Mucosa of descending colon (tissue), 3 donors: ENCODE measurements at regions not wholly inside any gene's neighbourhood (a gene's known extent, or its start where the extent isn't known, plus 50 kb on each side); places are given as distances from the start of the nearest gene placed in this dataset.
"Not testable (repeated sequence)": the region's sequence is repeated elsewhere in the genome, so short reads cannot be mapped to it uniquely, and the experiment has no call there.

Experiments used
- ATAC-seq: fragments of 200-7000 bp; cut with Tn5 transposase; one replicate; pipeline ENCODE4 v1.9.1; 2020; ENCODE audit warnings: mild to moderate bottlenecking, moderate library complexity
- DNase-seq, 3 donors: peaks; one replicate each; pipeline ENCODE4 v3.0.0-alpha.2; 2020
- H3K36me3 ChIP-seq: fragments of 200-600 bp; one replicate; pipeline ENCODE4 v1.8.0; 2021; ENCODE audit warnings: low read depth, mild to moderate bottlenecking
- H3K4me1 ChIP-seq: fragments of 200-600 bp; one replicate; pipeline ENCODE4 v1.8.0; 2021; ENCODE audit warnings: low read depth, mild to moderate bottlenecking
- H3K4me3 ChIP-seq: fragments of 200-600 bp; one replicate; pipeline ENCODE4 v1.8.0; 2021; ENCODE audit warnings: mild to moderate bottlenecking
- H3K9me3 ChIP-seq: fragments of 200-600 bp; one replicate; pipeline ENCODE4 v1.8.0; 2021; ENCODE audit warnings: mild to moderate bottlenecking
- CTCF ChIP-seq: fragments of 200-600 bp; IDR thresholded peaks from one replicate; pipeline ENCODE4 v1.8.0; 2022; ENCODE audit warnings: antibody characterized with exemption, mild to moderate bottlenecking
- intact Hi-C, 2 donors: fragments of 100-400 bp; cut with DNase I in 1 of 2; cut with micrococcal nuclease in 1 of 2; formaldehyde crosslinking; loops; one replicate each; pipeline versions ENCODE4 v1.11.0 to v1.11.1; 2022; cut with DNase I, micrococcal nuclease
- donor health status: DM: no; HTN: no; CAD: no; lungs with moderate emphysema.
- donor health status: DM: no; HTN: no; CAD: no.
- donor health status: DM: no; HTN: yes; CAD: no.

GRCh38 chr3:198096015-198096414 is 136.0 kb downstream of the LMLN start:
- TF ChIP-seq CTCF = no peak
- Histone ChIP-seq H3K36me3 (no peaks in the 10 kb centered on the region), H3K9me3 (no peaks in the 10 kb centered on the region), H3K4me3 (no peak overlapping the region), H3K4me1 (no peaks in the 10 kb centered on the region)
- ATAC-seq (no peak), DNase-seq (no peak)
- intact Hi-C loops = no loop called here

- no peaks in the 10 kb centered on the region for H3K9me3 ChIP-seq
- no peak for TF ChIP-seq CTCF
- no peak overlapping the region for H3K4me3 ChIP-seq
- H3K36me3 ChIP-seq = no peaks in the 10 kb centered on the region
- DNase-seq = no peak
- no peak for ATAC-seq
- H3K4me1 ChIP-seq = no peaks in the 10 kb centered on the region
- intact Hi-C loops = no loop called here
Measured at GRCh38 chr3:198097048-198097447, 137.0 kb downstream of the LMLN start.

GRCh38 chr3:198098661-198099081 is 138.7 kb downstream of the LMLN start:
- H3K36me3 ChIP-seq, intact Hi-C loops, H3K4me3 ChIP-seq, DNase-seq, ATAC-seq, H3K4me1 ChIP-seq, H3K9me3 ChIP-seq: not testable (repeated sequence)

- DNase-seq, intact Hi-C loops, H3K4me1 ChIP-seq, ATAC-seq, H3K4me3 ChIP-seq, H3K9me3 ChIP-seq, H3K36me3 ChIP-seq: not testable (repeated sequence)
Measured at GRCh38 chr3:198103070-198103469, 143.1 kb downstream of the LMLN start.

GRCh38 chr3:198106265-198106664 is 146.2 kb downstream of the LMLN start:
- no peak for ATAC-seq
- no peak for DNase-seq
- Histone ChIP-seq H3K9me3 (no peaks in the 10 kb centered on the region), H3K4me3 (no peak overlapping the region), H3K4me1 (no peaks in the 10 kb centered on the region), H3K36me3 (no peaks in the 10 kb centered on the region)
- intact Hi-C loops = no loop called here
- TF ChIP-seq CTCF = no peak

GRCh38 chr3:198107840-198108734 is 148.1 kb downstream of the LMLN start:
- no peak for TF ChIP-seq CTCF
- Histone ChIP-seq H3K4me1 (no peaks in the 10 kb centered on the region), H3K4me3 (no peak overlapping the region), H3K9me3 (no peaks in the 10 kb centered on the region), H3K36me3 (no peaks in the 10 kb centered on the region)
- no peak for ATAC-seq
- intact Hi-C loops = no loop called here
- no peak for DNase-seq
